Erythroblast (primary cell): ENCODE measurements at regions not wholly inside any gene's neighbourhood (a gene's known extent, or its start where the extent isn't known, plus 50 kb on each side); places are given as distances from the start of the nearest gene placed in this dataset.

ENCODE experiments used
- GATA1 ChIP-seq: IDR thresholded peaks from 2 replicates; pipeline ENCODE4 v1.6.1; 2011; ENCODE audit warnings: low read depth, mild to moderate bottlenecking, control low read depth, low read length, moderate library complexity
- POLR2A ChIP-seq: IDR thresholded peaks from 2 replicates; pipeline ENCODE4 v1.6.1; 2011; ENCODE audit warnings: mild to moderate bottlenecking, low read length

GRCh38 chr18:35841283-35841682 is 131.2 kb upstream of the RMP24 start:
- TF ChIP-seq POLR2A (no peak), GATA1 (no peak)
